ENCODE measurements at regions not wholly inside any gene's neighbourhood (a gene's known extent, or its start where the extent isn't known, plus 50 kb on each side); places are given as distances from the start of the nearest gene placed in this dataset.
"Not testable (repeated sequence)": the region's sequence is repeated elsewhere in the genome, so short reads cannot be mapped to it uniquely, and the experiment has no call there.

- H2AFZ ChIP-seq (ENCODE audit: low read depth, low read length); H3K79me2 ChIP-seq (ENCODE audit: control insufficient read depth, insufficient read depth, low read length); DNase-seq (ENCODE audit: low read depth, low spot score); H3K4me2 ChIP-seq (ENCODE audit: insufficient read depth, low read length); H3K9me1 ChIP-seq (replicated peaks; ENCODE audit: control insufficient read depth, extremely low read depth, insufficient read depth, low read length); H4K20me1 ChIP-seq (replicated peaks; ENCODE audit: control insufficient read depth, extremely low read depth, insufficient read depth, low read length); H3K27ac ChIP-seq (ENCODE audit: insufficient read depth, low read depth, low read length); H3K27me3 ChIP-seq (ENCODE audit: control insufficient read depth in 2 of 2, insufficient read depth in 2 of 2, low read length in 2 of 2); H3K9ac ChIP-seq (replicated peaks; ENCODE audit: extremely low read depth, insufficient read depth, low read length); intact Hi-C loops (cut with micrococcal nuclease); FAIRE-seq; POLR2A ChIA-PET; H3K9me3 ChIP-seq (replicated peaks; ENCODE audit: control insufficient read depth, insufficient read depth, low read length); dilution Hi-C loops (cut with MboI; ENCODE audit: extremely low pct_ligation_motif_present, low sequenced_read_pairs); BruUV-seq (replicated peaks); H3K4me1 ChIP-seq (ENCODE audit: control insufficient read depth, extremely low read depth, insufficient read depth, low read length); H3K36me3 ChIP-seq (ENCODE audit: control insufficient read depth in 2 of 2, extremely low read depth in 1 of 2, insufficient read depth in 2 of 2, low read length in 2 of 2); H3K4me3 ChIP-seq (replicated peaks in 1 of 3; ENCODE audit: insufficient read depth in 1 of 3, low read depth in 1 of 3, low read length in 3 of 3); CTCF ChIA-PET: not testable (repeated sequence)
Observed at GRCh38 chr7:56328327-56328726, 212.1 kb upstream of the NUPR2 start.

GRCh38 chr7:56290548-56290947 lies 174.3 kb upstream of the NUPR2 start:
- TF ChIP-seq FOS (IDR thresholded peaks at IDR 0.05; ENCODE audit: borderline replicate concordance, insufficient read depth, low read length): no peak
- TF ChIP-seq EZH2 (IDR thresholded peaks at IDR 0.05; ENCODE audit: borderline replicate concordance, low read depth, low read length, severe bottlenecking): no peak
- no peak for TF ChIP-seq POLR2AphosphoS5 (IDR thresholded peaks at IDR 0.05; ENCODE audit: insufficient read depth, low read depth, low read length)
- no peak for TF ChIP-seq POLR2A (IDR thresholded peaks at IDR 0.05; ENCODE audit: low read depth, low read length)
- TF ChIP-seq JUN (IDR thresholded peaks at IDR 0.05; ENCODE audit: borderline replicate concordance, insufficient read depth, insufficient read length, low read depth): no peak
- no peak for TF ChIP-seq MAX (IDR thresholded peaks at IDR 0.05; ENCODE audit: insufficient read depth, insufficient read length)
- no peak for TF ChIP-seq CTCF (IDR thresholded peaks at IDR 0.05; ENCODE audit: extremely low read depth in 1 of 2, insufficient read depth in 1 of 2, low read depth in 1 of 2, low read length in 2 of 2)
- no peak for TF ChIP-seq MYC (IDR thresholded peaks at IDR 0.05; ENCODE audit: low read depth, low read length)
- no peak for TF ChIP-seq GATA2 (IDR thresholded peaks at IDR 0.05; ENCODE audit: insufficient read depth, insufficient read length, low read depth, low read length)
- H3K4me1 ChIP-seq (ENCODE audit: control insufficient read depth, extremely low read depth, insufficient read depth, low read length): no peaks in the 10 kb centered on the region
- no peak overlapping the region for H3K27ac ChIP-seq (ENCODE audit: insufficient read depth, low read depth, low read length)
- DNase-seq (ENCODE audit: low read depth, low spot score): no peak
- H3K4me3 ChIP-seq (replicated peaks in 1 of 3; ENCODE audit: insufficient read depth in 1 of 3, low read depth in 1 of 3, low read length in 3 of 3): no peak overlapping the region
- H3K79me2 ChIP-seq (ENCODE audit: control insufficient read depth, insufficient read depth, low read length): no peaks in the 10 kb centered on the region
- no peaks in the 10 kb centered on the region for H3K27me3 ChIP-seq (ENCODE audit: control insufficient read depth in 2 of 2, insufficient read depth in 2 of 2, low read length in 2 of 2)
- BruUV-seq (replicated peaks): no TSS peak
- H2AFZ ChIP-seq (ENCODE audit: low read depth, low read length): no peak overlapping the region
- peaks cover 2% of the 10 kb centered on the region for H3K9me3 ChIP-seq (replicated peaks; ENCODE audit: control insufficient read depth, insufficient read depth, low read length)
- H3K9ac ChIP-seq (replicated peaks; ENCODE audit: extremely low read depth, insufficient read depth, low read length): no peak overlapping the region
- no peak for FAIRE-seq
- H3K36me3 ChIP-seq (ENCODE audit: control insufficient read depth in 2 of 2, extremely low read depth in 1 of 2, insufficient read depth in 2 of 2, low read length in 2 of 2): no peaks in the 10 kb centered on the region
- H3K9me1 ChIP-seq (replicated peaks; ENCODE audit: control insufficient read depth, extremely low read depth, insufficient read depth, low read length): no peaks in the 10 kb centered on the region
- no peak overlapping the region for H3K4me2 ChIP-seq (ENCODE audit: insufficient read depth, low read length)
- POLR2A ChIA-PET: no interaction called here
- no peaks in the 10 kb centered on the region for H4K20me1 ChIP-seq (replicated peaks; ENCODE audit: control insufficient read depth, extremely low read depth, insufficient read depth, low read length)
- CTCF ChIA-PET: no interaction called here
- intact Hi-C loops (cut with micrococcal nuclease): no loop called here
- dilution Hi-C loops (cut with MboI; ENCODE audit: extremely low pct_ligation_motif_present, low sequenced_read_pairs): no loop called here
